ENCODE measurements at regions not wholly inside any gene's neighbourhood (a gene's known extent, or its start where the extent isn't known, plus 50 kb on each side); places are given as distances from the start of the nearest gene placed in this dataset.

GRCh38 chr2:239750045-239750835 lies 274.9 kb downstream of the NDUFA10 start:
- Histone ChIP-seq H3K4me3 (ENCODE audit: control insufficient read depth in 1 of 2, extremely low read depth in 1 of 2, low read length in 1 of 2) (no peak overlapping the region), H3K9me3 (no peaks in the 10 kb centered on the region), H3K4me1 (ENCODE audit: control insufficient read depth in 1 of 2, extremely low read depth in 1 of 2, insufficient read depth in 2 of 2, low read length in 2 of 2) (peaks cover 9 to 21% of the 10 kb centered on the region in 2 experiments), H3K36me3 (ENCODE audit: control insufficient read depth in 2 of 2, extremely low read depth in 1 of 2, insufficient read depth in 1 of 2, low read length in 1 of 2) (no peaks in the 10 kb centered on the region), H3K27ac (ENCODE audit: low read length) (no peak overlapping the region), H3K27me3 (replicated peaks in 1 of 2; ENCODE audit: control insufficient read depth in 2 of 2, extremely low read depth in 1 of 2, insufficient read depth in 2 of 2, low read length in 1 of 2) (peaks cover 0 to 17% of the 10 kb centered on the region in 2 experiments)
- H3K27me3 Mint-ChIP-seq: no peaks in the 10 kb centered on the region
- H3K9me3 Mint-ChIP-seq: peaks cover 0 to 4% (median 0%) of the 10 kb centered on the region in 3 donors
- ATAC-seq (replicated peaks in 1 of 4) (no peak), DNase-seq (no peak)
- ChIA-PET CTCF (no interaction called here), POLR2A (no interaction called here)
- no peak overlapping the region for H3K27ac Mint-ChIP-seq
- WGBS (ENCODE audit: insufficient coverage): 90% methylated on average over 20 of the region's 29 CpGs
- peaks cover 5 to 27% (median 19%) of the 10 kb centered on the region in 3 donors for H3K4me1 Mint-ChIP-seq
- no peak overlapping the region for H3K4me3 Mint-ChIP-seq
- no peaks in the 10 kb centered on the region for H3K36me3 Mint-ChIP-seq

GRCh38 chr2:239749272-239749873 lies 275.8 kb downstream of the NDUFA10 start:
- H3K4me3 ChIP-seq (ENCODE audit: control insufficient read depth in 1 of 2, extremely low read depth in 1 of 2, low read length in 1 of 2): no peak overlapping the region
- H3K36me3 ChIP-seq (ENCODE audit: control insufficient read depth in 2 of 2, extremely low read depth in 1 of 2, insufficient read depth in 1 of 2, low read length in 1 of 2): no peaks in the 10 kb centered on the region
- POLR2A ChIA-PET: no interaction called here
- WGBS (ENCODE audit: insufficient coverage): 95% methylated on average over 10 of the region's 12 CpGs
- CTCF ChIA-PET: no interaction called here
- no peak overlapping the region for H3K27ac ChIP-seq (ENCODE audit: low read length)
- no peak for DNase-seq
- peaks cover 9 to 21% of the 10 kb centered on the region in 2 experiments for H3K4me1 ChIP-seq (ENCODE audit: control insufficient read depth in 1 of 2, extremely low read depth in 1 of 2, insufficient read depth in 2 of 2, low read length in 2 of 2)
- no peak for ATAC-seq (replicated peaks in 1 of 4)
- H3K27me3 Mint-ChIP-seq: no peaks in the 10 kb centered on the region
- no peaks in the 10 kb centered on the region for H3K9me3 ChIP-seq
- H3K27me3 ChIP-seq (replicated peaks in 1 of 2; ENCODE audit: control insufficient read depth in 2 of 2, extremely low read depth in 1 of 2, insufficient read depth in 2 of 2, low read length in 1 of 2): peaks cover 0 to 17% of the 10 kb centered on the region in 2 experiments
- H3K9me3 Mint-ChIP-seq: no peaks in the 10 kb centered on the region
- no peaks in the 10 kb centered on the region for H3K36me3 Mint-ChIP-seq
- H3K4me3 Mint-ChIP-seq: no peak overlapping the region
- peaks cover 5 to 27% (median 19%) of the 10 kb centered on the region in 3 donors for H3K4me1 Mint-ChIP-seq
- no peak overlapping the region for H3K27ac Mint-ChIP-seq

- Mint-ChIP-seq H3K27me3 (no peaks in the 10 kb centered on the region), H3K36me3 (no peaks in the 10 kb centered on the region), H3K4me3 (no peak overlapping the region), H3K4me1 (peaks cover 5 to 27% (median 19%) of the 10 kb centered on the region in 3 donors), H3K27ac (no peak overlapping the region), H3K9me3 (no peaks in the 10 kb centered on the region)
- ATAC-seq (replicated peaks in 1 of 4) (no peak), DNase-seq (no peak)
- Histone ChIP-seq H3K4me1 (ENCODE audit: control insufficient read depth in 1 of 2, extremely low read depth in 1 of 2, insufficient read depth in 2 of 2, low read length in 2 of 2) (peaks cover 9 to 21% of the 10 kb centered on the region in 2 experiments), H3K27ac (ENCODE audit: low read length) (no peak overlapping the region), H3K4me3 (ENCODE audit: control insufficient read depth in 1 of 2, extremely low read depth in 1 of 2, low read length in 1 of 2) (no peak overlapping the region), H3K9me3 (no peaks in the 10 kb centered on the region), H3K36me3 (ENCODE audit: control insufficient read depth in 2 of 2, extremely low read depth in 1 of 2, insufficient read depth in 1 of 2, low read length in 1 of 2) (no peaks in the 10 kb centered on the region), H3K27me3 (replicated peaks in 1 of 2; ENCODE audit: control insufficient read depth in 2 of 2, extremely low read depth in 1 of 2, insufficient read depth in 2 of 2, low read length in 1 of 2) (peaks cover 0 to 17% of the 10 kb centered on the region in 2 experiments)
- POLR2A ChIA-PET: no interaction called here
- 89% methylated on average over 8 of the region's 9 CpGs for WGBS (ENCODE audit: insufficient coverage)
- CTCF ChIA-PET: no interaction called here
These were observed 276.3 kb downstream of the NDUFA10 start for GRCh38 chr2:239748811-239749210.

GRCh38 chr2:239747771-239748170 lies 277.4 kb downstream of the NDUFA10 start:
- Histone ChIP-seq H3K36me3 (ENCODE audit: control insufficient read depth in 2 of 2, extremely low read depth in 1 of 2, insufficient read depth in 1 of 2, low read length in 1 of 2) (no peaks in the 10 kb centered on the region), H3K4me3 (ENCODE audit: control insufficient read depth in 1 of 2, extremely low read depth in 1 of 2, low read length in 1 of 2) (no peak overlapping the region), H3K9me3 (no peaks in the 10 kb centered on the region), H3K27ac (ENCODE audit: low read length) (no peak overlapping the region), H3K27me3 (replicated peaks in 1 of 2; ENCODE audit: control insufficient read depth in 2 of 2, extremely low read depth in 1 of 2, insufficient read depth in 2 of 2, low read length in 1 of 2) (peaks cover 0 to 17% of the 10 kb centered on the region in 2 experiments), H3K4me1 (ENCODE audit: control insufficient read depth in 1 of 2, extremely low read depth in 1 of 2, insufficient read depth in 2 of 2, low read length in 2 of 2) (peaks cover 9 to 21% of the 10 kb centered on the region in 2 experiments)
- DNase-seq (no peak), ATAC-seq (replicated peaks in 1 of 4) (no peak)
- Mint-ChIP-seq H3K4me1 (peaks cover 5 to 22% (median 19%) of the 10 kb centered on the region in 3 donors), H3K27me3 (no peaks in the 10 kb centered on the region), H3K36me3 (no peaks in the 10 kb centered on the region), H3K4me3 (no peak overlapping the region), H3K9me3 (no peaks in the 10 kb centered on the region), H3K27ac (no peak overlapping the region)
- POLR2A ChIA-PET: no interaction called here
- 93% methylated on average over 4 of the region's 5 CpGs for WGBS (ENCODE audit: insufficient coverage)
- CTCF ChIA-PET: no interaction called here

GRCh38 chr2:239747274-239747673 lies 277.9 kb downstream of the NDUFA10 start:
- no peaks in the 10 kb centered on the region for H3K9me3 ChIP-seq
- peaks cover 4 to 21% (median 18%) of the 10 kb centered on the region in 3 donors for H3K4me1 Mint-ChIP-seq
- 73% methylated on average over 16 of the region's 16 CpGs for WGBS (ENCODE audit: insufficient coverage)
- H3K4me1 ChIP-seq (ENCODE audit: control insufficient read depth in 1 of 2, extremely low read depth in 1 of 2, insufficient read depth in 2 of 2, low read length in 2 of 2): peaks cover 7 to 17% of the 10 kb centered on the region in 2 experiments
- POLR2A ChIA-PET: no interaction called here
- ATAC-seq (replicated peaks in 1 of 4) (no peak), DNase-seq (no peak)
- no peaks in the 10 kb centered on the region for H3K36me3 Mint-ChIP-seq
- no peaks in the 10 kb centered on the region for H3K36me3 ChIP-seq (ENCODE audit: control insufficient read depth in 2 of 2, extremely low read depth in 1 of 2, insufficient read depth in 1 of 2, low read length in 1 of 2)
- peaks cover 0 to 17% of the 10 kb centered on the region in 2 experiments for H3K27me3 ChIP-seq (replicated peaks in 1 of 2; ENCODE audit: control insufficient read depth in 2 of 2, extremely low read depth in 1 of 2, insufficient read depth in 2 of 2, low read length in 1 of 2)
- CTCF ChIA-PET: no interaction called here
- no peaks in the 10 kb centered on the region for H3K27me3 Mint-ChIP-seq
- no peak overlapping the region for H3K27ac ChIP-seq (ENCODE audit: low read length)
- H3K4me3 ChIP-seq (ENCODE audit: control insufficient read depth in 1 of 2, extremely low read depth in 1 of 2, low read length in 1 of 2): no peak overlapping the region
- no peak overlapping the region for H3K4me3 Mint-ChIP-seq
- no peaks in the 10 kb centered on the region for H3K9me3 Mint-ChIP-seq
- no peak overlapping the region for H3K27ac Mint-ChIP-seq

- Histone ChIP-seq H3K4me1 (ENCODE audit: control insufficient read depth in 1 of 2, extremely low read depth in 1 of 2, insufficient read depth in 2 of 2, low read length in 2 of 2) (peaks cover 3 to 11% of the 10 kb centered on the region in 2 experiments), H3K27ac (ENCODE audit: low read length) (no peak overlapping the region), H3K36me3 (ENCODE audit: control insufficient read depth in 2 of 2, extremely low read depth in 1 of 2, insufficient read depth in 1 of 2, low read length in 1 of 2) (no peaks in the 10 kb centered on the region), H3K4me3 (ENCODE audit: control insufficient read depth in 1 of 2, extremely low read depth in 1 of 2, low read length in 1 of 2) (no peak overlapping the region), H3K27me3 (replicated peaks in 1 of 2; ENCODE audit: control insufficient read depth in 2 of 2, extremely low read depth in 1 of 2, insufficient read depth in 2 of 2, low read length in 1 of 2) (peaks cover 0 to 14% of the 10 kb centered on the region in 2 experiments), H3K9me3 (no peaks in the 10 kb centered on the region)
- Mint-ChIP-seq H3K27ac (no peak overlapping the region), H3K27me3 (no peaks in the 10 kb centered on the region), H3K9me3 (no peaks in the 10 kb centered on the region), H3K4me3 (no peak overlapping the region), H3K4me1 (peaks cover 0 to 16% (median 12%) of the 10 kb centered on the region in 3 donors), H3K36me3 (no peaks in the 10 kb centered on the region)
- no peak for ATAC-seq (replicated peaks in 1 of 4)
- WGBS (ENCODE audit: insufficient coverage): 91% methylated on average over 12 of the region's 17 CpGs
- ChIA-PET CTCF (no interaction called here), POLR2A (no interaction called here)
- no peak for DNase-seq
These were observed 278.4 kb downstream of the NDUFA10 start for GRCh38 chr2:239746559-239747246.
